SK-N-SH (cell line): ENCODE measurements at regions not wholly inside any gene's neighbourhood (a gene's known extent, or its start where the extent isn't known, plus 50 kb on each side); places are given as distances from the start of the nearest gene placed in this dataset.

Experiments
- CTCF ChIA-PET: fragments of 300-600, 350-600 bp; formaldehyde crosslinking; extraction: SDS; loops from one replicate; lab custom pipeline; 2021; lab: Yijun Ruan, JAX
- POLR2A ChIA-PET: fragments of 350-600 bp; sonication (Branson Sonifier 250); formaldehyde crosslinking; extraction: SDS; loops from one replicate; lab custom pipeline; 2020; ENCODE audit warnings: antibody characterized with exemption, inconsistent platforms; lab: Yijun Ruan, JAX
- DNase-seq: peaks from one replicate; pipeline ENCODE4 v3.0.0; 2012
- H2AFZ ChIP-seq: fragments of 200-600 bp; sonication (generic); 2 replicates; pipeline ENCODE4 v1.8.1; 2016; ENCODE audit warnings: antibody characterized with exemption, mild to moderate bottlenecking, low read depth
- H3F3A ChIP-seq: fragments of 200-600 bp; sonication (generic); replicated peaks from 2 replicates; pipeline ENCODE3; 2016; ENCODE audit warnings: antibody characterized with exemption, mild to moderate bottlenecking; ENCODE audit not compliant: insufficient read depth
- H3K27ac ChIP-seq, 2 experiments: fragments of 200-500 bp in 1 of 2; fragments of 200-600 bp in 1 of 2; sonication (Bioruptor generic) in 1 of 2; sonication (generic), shearing (Covaris generic) in 1 of 2; 2 replicates each; pipeline versions ENCODE4 v1.5.1 to v1.6.1; 2014 to 2016; ENCODE audit warnings: low read depth in 2 of 2, inconsistent platforms in 1 of 2, low read length in 1 of 2, mild to moderate bottlenecking in 1 of 2, mixed read lengths in 1 of 2
- H3K27me3 ChIP-seq: fragments of 200-600 bp; sonication (generic), shearing (Covaris generic); 2 replicates; pipeline ENCODE4 v1.6.1; 2016; ENCODE audit warnings: mixed run types; ENCODE audit not compliant: insufficient read depth
- H3K36me3 ChIP-seq, 2 experiments: fragments of 200-500 bp in 1 of 2; fragments of 200-600 bp in 1 of 2; sonication (Bioruptor generic) in 1 of 2; sonication (generic) in 1 of 2; replicated peaks in 1 of 2; 2 replicates each; pipeline versions ENCODE3 to v1.5.1; 2014 to 2016; ENCODE audit warnings: low read length in 1 of 2, mild to moderate bottlenecking in 1 of 2; ENCODE audit not compliant: insufficient read depth in 2 of 2, control insufficient read depth in 1 of 2
- H3K4me1 ChIP-seq, 2 experiments: fragments of 200-500 bp in 1 of 2; fragments of 200-600 bp in 1 of 2; sonication (Bioruptor generic) in 1 of 2; sonication (generic), shearing (Covaris generic) in 1 of 2; 2 replicates each; pipeline versions ENCODE4 v1.5.1 to v1.6.1; 2014 to 2016; ENCODE audit warnings: low read depth in 1 of 2, low read length in 1 of 2, mixed run types in 1 of 2; ENCODE audit not compliant: insufficient read depth in 2 of 2, control insufficient read depth in 1 of 2
- H3K4me2 ChIP-seq: fragments of 200-600 bp; sonication (generic), shearing (Covaris generic); 2 replicates; pipeline ENCODE4 v1.6.1; 2017; ENCODE audit warnings: mixed run types
- H3K4me3 ChIP-seq, 2 experiments: fragments of 200-500 bp in 1 of 2; fragments of 200-600 bp in 1 of 2; sonication (Bioruptor generic) in 1 of 2; sonication (generic), shearing (Covaris generic) in 1 of 2; 2 replicates each; pipeline versions ENCODE4 v1.5.1 to v1.8.1; 2014 to 2016; ENCODE audit warnings: low read depth in 2 of 2, inconsistent platforms in 1 of 2, low read length in 1 of 2, mild to moderate bottlenecking in 1 of 2, mixed read lengths in 1 of 2, moderate library complexity in 1 of 2
- H3K79me2 ChIP-seq: fragments of 200-600 bp; sonication (generic); 2 replicates; pipeline ENCODE4 v1.8.1; 2017; ENCODE audit warnings: mild to moderate bottlenecking; ENCODE audit not compliant: insufficient read depth
- H3K9ac ChIP-seq: fragments of 200-600 bp; sonication (generic); 2 replicates; pipeline ENCODE4 v1.6.1; 2017; ENCODE audit warnings: mixed run types
- H3K9me2 ChIP-seq: fragments of 200-600 bp; sonication (generic); 2 replicates; pipeline ENCODE4 v1.6.1; 2017; ENCODE audit warnings: mixed run types
- H3K9me3 ChIP-seq: fragments of 200-600 bp; sonication (generic); 2 replicates; pipeline ENCODE4 v1.6.1; 2017; ENCODE audit warnings: mixed run types, mild to moderate bottlenecking, moderate library complexity
- H4K20me1 ChIP-seq: fragments of 200-600 bp; sonication (generic); 2 replicates; pipeline ENCODE4 v1.6.1; 2017; ENCODE audit warnings: mild to moderate bottlenecking, mixed run types; ENCODE audit not compliant: insufficient read depth
- JUND ChIP-seq: IDR thresholded peaks from 2 replicates; pipeline ENCODE4 v1.4.0; 2012
- POLR2AphosphoS5 ChIP-seq: IDR thresholded peaks from 2 replicates; pipeline ENCODE4 v1.6.1; 2012; ENCODE audit warnings: low read depth, low read length
- RAD21 ChIP-seq: IDR thresholded peaks from 2 replicates; pipeline ENCODE4 v1.6.1; 2012; ENCODE audit warnings: mild to moderate bottlenecking, low read length
- RXRA ChIP-seq: IDR thresholded peaks from 2 replicates; pipeline ENCODE4 v1.4.0; 2012; ENCODE audit warnings: low read depth, mild to moderate bottlenecking, borderline replicate concordance
- SMC3 ChIP-seq: IDR thresholded peaks from 2 replicates; pipeline ENCODE4 v1.6.1; 2012; ENCODE audit warnings: low read depth, low read length, improper control_type of control experiment
- WGBS: methylation state at CpG from one replicate; pipeline ENCODE4 v1.1.6; 2017; ENCODE audit warnings: low lambda C conversion rate; 5-methylcytosine and 5-hydroxymethylcytosine counted together
- TF ChIP-seq, protein P1 (sequence below): IDR thresholded peaks from 2 replicates; pipeline ENCODE4 v1.4.0; 2012; ENCODE audit warnings: low read depth
- TF ChIP-seq, protein P2 (sequence below): fragments of 150-350 bp; IDR thresholded peaks from 2 replicates; pipeline ENCODE4 v1.6.1; 2016; ENCODE audit warnings: mild to moderate bottlenecking, low read depth, low read length

DNA sequence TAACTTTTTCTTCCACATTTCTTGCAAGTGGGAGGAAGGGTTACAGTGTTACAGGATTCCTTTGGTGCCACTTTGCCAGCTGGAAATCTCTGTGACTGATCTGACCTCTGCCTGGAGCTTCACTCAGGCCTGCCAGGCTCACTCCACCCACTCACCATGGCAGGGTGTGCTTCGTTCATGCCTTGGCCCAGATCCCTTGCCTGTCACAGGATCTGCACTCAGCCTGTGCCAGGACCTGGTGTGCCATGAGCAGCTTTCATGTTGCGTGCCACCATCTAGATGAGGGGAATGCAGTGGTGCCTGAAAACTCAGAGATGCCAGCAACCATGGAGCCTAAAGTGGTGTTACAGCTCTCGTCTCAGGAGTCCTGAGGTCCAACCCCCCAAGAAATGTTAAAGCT lies 2596.4 kb downstream of the PCDH7 start:
- TF ChIP-seq JUND (no peak), RXRA (no peak), RAD21 (no peak), SMC3 (no peak)
- TF ChIP-seq, all 33 proteins: peak for 0
- Histone ChIP-seq H2AFZ (no peak overlapping the region), H3F3A (no peaks in the 10 kb centered on the region), H3K27ac (no peak overlapping the region), H3K4me1 (no peaks in the 10 kb centered on the region), H3K9ac (no peak overlapping the region), H3K4me3 (no peak overlapping the region), H3K4me2 (no peak overlapping the region), H3K79me2 (no peaks in the 10 kb centered on the region), H3K9me3 (no peaks in the 10 kb centered on the region), H4K20me1 (no peaks in the 10 kb centered on the region), H3K27me3 (no peaks in the 10 kb centered on the region), H3K9me2 (no peaks in the 10 kb centered on the region), H3K36me3 (no peaks in the 10 kb centered on the region)
- ChIA-PET CTCF (interaction anchor here (0.6 kb wide), 1 partner anchor 38 kb away, joined by 3 read pairs; no protein-coding TSS in a partner anchor), POLR2A (no interaction called here)
- DNase-seq: no peak
- 21% methylated on average over 3 of the region's 3 CpGs for WGBS

DNA sequence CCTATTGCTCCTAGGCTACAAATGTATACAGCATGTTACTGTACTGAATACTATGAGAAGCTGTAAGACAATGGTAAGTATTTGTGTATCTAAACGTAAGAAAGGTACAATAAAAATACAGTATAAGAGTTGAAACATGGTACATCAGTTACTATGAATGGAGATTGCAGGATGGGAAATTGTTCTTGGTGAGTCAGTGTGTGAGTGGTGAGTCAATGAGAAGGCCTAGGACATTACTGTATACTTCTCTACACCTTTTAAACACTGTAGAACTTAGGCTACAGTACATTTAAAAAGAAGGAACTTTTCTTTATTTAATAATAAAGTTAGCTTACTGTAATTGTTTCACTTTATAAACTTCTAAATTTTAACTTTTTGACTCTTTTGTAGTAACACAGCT lies 2603.2 kb downstream of the PCDH7 start:
- H3K27ac ChIP-seq: no peak overlapping the region
- H3K27me3 ChIP-seq: no peaks in the 10 kb centered on the region
- no peaks in the 10 kb centered on the region for H3K9me2 ChIP-seq
- H3K4me2 ChIP-seq: no peak overlapping the region
- no peak overlapping the region for H3K9ac ChIP-seq
- CTCF ChIA-PET: no interaction called here
- no peaks in the 10 kb centered on the region for H3K4me1 ChIP-seq
- no peak overlapping the region for H2AFZ ChIP-seq
- no peaks in the 10 kb centered on the region for H3K9me3 ChIP-seq
- POLR2A ChIA-PET: no interaction called here
- no peaks in the 10 kb centered on the region for H3F3A ChIP-seq
- TF ChIP-seq, protein P1, sequence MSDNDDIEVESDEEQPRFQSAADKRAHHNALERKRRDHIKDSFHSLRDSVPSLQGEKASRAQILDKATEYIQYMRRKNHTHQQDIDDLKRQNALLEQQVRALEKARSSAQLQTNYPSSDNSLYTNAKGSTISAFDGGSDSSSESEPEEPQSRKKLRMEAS: no peak
- TF ChIP-seq, all 33 proteins: peak for 0
- 4% methylated on average over 1 of the region's 1 CpG for WGBS
- H3K36me3 ChIP-seq: no peaks in the 10 kb centered on the region
- no peaks in the 10 kb centered on the region for H3K79me2 ChIP-seq
- no peak for DNase-seq
- H4K20me1 ChIP-seq: no peaks in the 10 kb centered on the region
- H3K4me3 ChIP-seq: no peak overlapping the region

DNA sequence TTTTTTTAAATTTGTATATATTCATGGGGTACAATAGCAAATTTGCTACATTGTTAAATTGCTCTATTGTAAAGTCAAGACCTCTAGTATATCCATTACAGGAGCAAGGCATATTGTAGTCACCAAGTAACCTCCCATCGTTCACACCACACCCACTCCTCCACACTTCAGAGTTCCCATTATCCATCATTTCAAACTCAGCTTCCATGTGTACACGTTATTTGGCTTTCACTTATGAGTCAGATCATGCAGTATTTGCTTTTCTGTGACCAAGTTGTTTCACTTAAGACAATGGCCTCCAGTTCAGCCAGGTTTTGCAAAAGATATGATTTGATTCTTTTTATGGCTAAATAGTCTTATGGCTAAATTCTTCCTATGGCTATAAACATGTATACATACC lies 2614.2 kb downstream of the PCDH7 start:
- Histone ChIP-seq H3F3A (no peaks in the 10 kb centered on the region), H3K9me3 (no peaks in the 10 kb centered on the region), H4K20me1 (no peaks in the 10 kb centered on the region), H3K79me2 (no peaks in the 10 kb centered on the region), H3K4me1 (no peaks in the 10 kb centered on the region), H3K9me2 (no peaks in the 10 kb centered on the region), H3K4me2 (no peak overlapping the region), H2AFZ (no peak overlapping the region), H3K36me3 (no peaks in the 10 kb centered on the region), H3K4me3 (no peak overlapping the region), H3K27ac (no peak overlapping the region), H3K27me3 (no peaks in the 10 kb centered on the region), H3K9ac (no peak overlapping the region)
- 0% methylated on average over 2 of the region's 2 CpGs for WGBS
- DNase-seq: no peak
- ChIA-PET CTCF (no interaction called here), POLR2A (no interaction called here)
- TF ChIP-seq POLR2AphosphoS5: no peak
- TF ChIP-seq, protein P2, sequence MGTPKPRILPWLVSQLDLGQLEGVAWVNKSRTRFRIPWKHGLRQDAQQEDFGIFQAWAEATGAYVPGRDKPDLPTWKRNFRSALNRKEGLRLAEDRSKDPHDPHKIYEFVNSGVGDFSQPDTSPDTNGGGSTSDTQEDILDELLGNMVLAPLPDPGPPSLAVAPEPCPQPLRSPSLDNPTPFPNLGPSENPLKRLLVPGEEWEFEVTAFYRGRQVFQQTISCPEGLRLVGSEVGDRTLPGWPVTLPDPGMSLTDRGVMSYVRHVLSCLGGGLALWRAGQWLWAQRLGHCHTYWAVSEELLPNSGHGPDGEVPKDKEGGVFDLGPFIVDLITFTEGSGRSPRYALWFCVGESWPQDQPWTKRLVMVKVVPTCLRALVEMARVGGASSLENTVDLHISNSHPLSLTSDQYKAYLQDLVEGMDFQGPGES: no peak
